Mucosa of descending colon (tissue), 3 donors: ENCODE measurements at regions not wholly inside any gene's neighbourhood (a gene's known extent, or its start where the extent isn't known, plus 50 kb on each side); places are given as distances from the start of the nearest gene placed in this dataset.

ENCODE experiments used
- ATAC-seq: fragments of 200-7000 bp; cut with Tn5 transposase; one replicate; pipeline ENCODE4 v1.9.1; 2020; ENCODE audit warnings: mild to moderate bottlenecking, moderate library complexity
- DNase-seq, 3 donors: peaks; one replicate each; pipeline ENCODE4 v3.0.0-alpha.2; 2020
- H3K36me3 ChIP-seq: fragments of 200-600 bp; one replicate; pipeline ENCODE4 v1.8.0; 2021; ENCODE audit warnings: low read depth, mild to moderate bottlenecking
- H3K4me1 ChIP-seq: fragments of 200-600 bp; one replicate; pipeline ENCODE4 v1.8.0; 2021; ENCODE audit warnings: low read depth, mild to moderate bottlenecking
- H3K4me3 ChIP-seq: fragments of 200-600 bp; one replicate; pipeline ENCODE4 v1.8.0; 2021; ENCODE audit warnings: mild to moderate bottlenecking
- H3K9me3 ChIP-seq: fragments of 200-600 bp; one replicate; pipeline ENCODE4 v1.8.0; 2021; ENCODE audit warnings: mild to moderate bottlenecking
- intact Hi-C, 2 donors: fragments of 100-400 bp; cut with DNase I in 1 of 2; cut with micrococcal nuclease in 1 of 2; formaldehyde crosslinking; loops; one replicate each; pipeline versions ENCODE4 v1.11.0 to v1.11.1; 2022; cut with DNase I, micrococcal nuclease
- TF ChIP-seq, protein P1 (sequence below): fragments of 200-600 bp; IDR thresholded peaks from one replicate; pipeline ENCODE4 v1.8.0; 2022; ENCODE audit warnings: antibody characterized with exemption, mild to moderate bottlenecking
- donor health status: DM: no; HTN: no; CAD: no; lungs with moderate emphysema.
- donor health status: DM: no; HTN: no; CAD: no.
- donor health status: DM: no; HTN: yes; CAD: no.

DNA sequence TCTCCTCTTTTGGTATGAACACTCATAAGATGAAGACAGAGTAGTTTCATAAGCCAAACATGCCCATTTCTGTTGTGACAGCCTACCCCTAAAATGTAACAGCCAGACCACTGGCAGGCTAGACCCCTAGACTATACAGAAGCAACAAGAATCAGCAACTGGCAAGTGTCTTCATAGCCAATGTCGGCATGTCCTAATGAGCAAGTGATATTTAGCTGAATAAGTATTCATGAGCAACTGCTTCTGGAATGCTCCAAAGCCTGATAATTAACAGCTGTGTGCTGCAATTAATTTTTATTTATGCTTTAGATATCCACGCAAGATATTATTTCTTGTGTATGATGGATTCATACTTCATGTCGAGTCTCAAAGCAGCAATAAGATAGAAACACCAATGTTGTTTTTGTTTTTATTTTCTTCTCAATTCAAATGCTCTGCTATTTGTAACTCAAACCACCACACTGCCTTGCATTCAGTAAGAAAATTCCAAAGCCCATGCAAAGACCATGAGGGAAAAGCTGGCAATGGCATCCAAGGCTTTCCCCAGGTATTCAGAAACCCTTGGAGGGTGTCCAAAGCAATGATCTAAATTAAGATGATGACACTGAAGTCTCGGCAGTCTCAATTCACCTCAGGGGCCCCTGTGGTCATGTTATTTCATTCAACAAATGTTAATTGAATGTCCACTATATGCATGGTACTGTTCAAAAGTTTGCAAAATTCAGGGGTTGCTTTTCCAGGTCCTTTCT is 167.7 kb upstream of the NECTIN3 start:
- no peaks in the 10 kb centered on the region for H3K36me3 ChIP-seq
- no peak for DNase-seq
- no peak for ATAC-seq
- no peak overlapping the region for H3K4me3 ChIP-seq
- intact Hi-C loops: no loop called here
- TF ChIP-seq, protein P1, sequence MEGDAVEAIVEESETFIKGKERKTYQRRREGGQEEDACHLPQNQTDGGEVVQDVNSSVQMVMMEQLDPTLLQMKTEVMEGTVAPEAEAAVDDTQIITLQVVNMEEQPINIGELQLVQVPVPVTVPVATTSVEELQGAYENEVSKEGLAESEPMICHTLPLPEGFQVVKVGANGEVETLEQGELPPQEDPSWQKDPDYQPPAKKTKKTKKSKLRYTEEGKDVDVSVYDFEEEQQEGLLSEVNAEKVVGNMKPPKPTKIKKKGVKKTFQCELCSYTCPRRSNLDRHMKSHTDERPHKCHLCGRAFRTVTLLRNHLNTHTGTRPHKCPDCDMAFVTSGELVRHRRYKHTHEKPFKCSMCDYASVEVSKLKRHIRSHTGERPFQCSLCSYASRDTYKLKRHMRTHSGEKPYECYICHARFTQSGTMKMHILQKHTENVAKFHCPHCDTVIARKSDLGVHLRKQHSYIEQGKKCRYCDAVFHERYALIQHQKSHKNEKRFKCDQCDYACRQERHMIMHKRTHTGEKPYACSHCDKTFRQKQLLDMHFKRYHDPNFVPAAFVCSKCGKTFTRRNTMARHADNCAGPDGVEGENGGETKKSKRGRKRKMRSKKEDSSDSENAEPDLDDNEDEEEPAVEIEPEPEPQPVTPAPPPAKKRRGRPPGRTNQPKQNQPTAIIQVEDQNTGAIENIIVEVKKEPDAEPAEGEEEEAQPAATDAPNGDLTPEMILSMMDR: no peak
- H3K4me1 ChIP-seq: no peaks in the 10 kb centered on the region
- H3K9me3 ChIP-seq: no peaks in the 10 kb centered on the region

DNA sequence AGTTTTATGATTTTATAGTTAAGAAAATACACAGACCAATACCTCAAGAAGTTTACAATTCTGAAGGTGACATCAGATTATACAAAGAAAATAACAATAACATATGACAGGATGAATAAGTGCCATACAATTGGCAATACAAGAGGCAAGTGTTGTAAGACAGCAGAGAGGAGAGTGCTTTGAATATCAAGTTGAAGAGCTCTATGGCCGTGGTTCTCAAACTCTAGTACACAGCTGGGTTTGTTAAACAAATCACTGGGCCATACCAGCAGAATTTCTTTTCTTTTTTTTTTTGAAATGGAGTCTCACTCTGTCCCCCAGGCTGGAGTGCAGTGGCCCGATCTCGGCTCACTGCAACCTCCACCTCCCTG is 167.1 kb upstream of the NECTIN3 start:
- ATAC-seq (no peak), DNase-seq (no peak)
- H3K4me1 ChIP-seq: no peaks in the 10 kb centered on the region
- TF ChIP-seq, protein P1: no peak
- no peaks in the 10 kb centered on the region for H3K36me3 ChIP-seq
- no peak overlapping the region for H3K4me3 ChIP-seq
- intact Hi-C loops: no loop called here
- no peaks in the 10 kb centered on the region for H3K9me3 ChIP-seq

DNA sequence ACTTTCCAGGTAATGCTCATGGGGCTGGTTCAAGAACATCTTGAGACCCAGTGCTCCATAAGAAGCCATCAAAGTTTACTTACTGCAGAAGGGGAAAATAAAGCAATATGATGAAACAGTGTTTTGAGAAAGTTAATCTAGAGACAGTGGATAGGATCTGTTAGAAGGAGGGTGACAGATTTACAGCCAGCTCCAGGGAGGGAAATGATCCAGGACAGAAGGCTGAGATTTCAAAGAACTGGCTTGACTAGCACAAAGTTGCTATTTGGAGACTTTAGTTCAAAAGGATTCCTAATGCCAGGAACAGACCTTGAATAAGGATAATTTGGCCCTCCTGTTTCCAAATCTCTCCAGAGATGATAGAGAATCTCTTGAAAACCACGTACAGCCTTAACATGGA is 166.5 kb upstream of the NECTIN3 start:
- intact Hi-C loops: no loop called here
- DNase-seq: no peak
- Histone ChIP-seq H3K4me3 (no peak overlapping the region), H3K9me3 (no peaks in the 10 kb centered on the region), H3K36me3 (no peaks in the 10 kb centered on the region), H3K4me1 (no peaks in the 10 kb centered on the region)
- no peak for ATAC-seq
- TF ChIP-seq, protein P1: no peak

DNA sequence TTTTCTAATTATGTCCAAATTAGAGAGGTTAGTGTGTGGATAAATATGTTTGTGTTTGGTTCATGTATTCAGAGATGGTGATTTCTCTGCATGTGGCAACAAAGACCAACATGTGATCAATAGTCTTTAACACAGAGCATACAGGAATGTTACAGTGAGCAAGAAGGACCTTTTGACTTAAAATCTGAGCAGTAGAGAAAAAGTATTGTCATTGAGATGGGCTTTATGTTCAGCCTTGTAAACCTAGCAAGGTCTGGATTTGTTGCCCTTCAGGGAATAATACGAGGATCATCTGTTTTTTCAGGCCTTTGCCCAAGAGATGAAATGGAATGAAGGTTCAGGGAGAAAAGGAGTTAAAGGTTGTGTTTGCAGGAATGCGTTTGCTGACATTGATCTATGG is 161.8 kb upstream of the NECTIN3 start:
- no peaks in the 10 kb centered on the region for H3K36me3 ChIP-seq
- H3K4me3 ChIP-seq: no peak overlapping the region
- intact Hi-C loops: no loop called here
- H3K4me1 ChIP-seq: no peaks in the 10 kb centered on the region
- DNase-seq (no peak), ATAC-seq (no peak)
- H3K9me3 ChIP-seq: no peaks in the 10 kb centered on the region
- TF ChIP-seq, protein P1: no peak

DNA sequence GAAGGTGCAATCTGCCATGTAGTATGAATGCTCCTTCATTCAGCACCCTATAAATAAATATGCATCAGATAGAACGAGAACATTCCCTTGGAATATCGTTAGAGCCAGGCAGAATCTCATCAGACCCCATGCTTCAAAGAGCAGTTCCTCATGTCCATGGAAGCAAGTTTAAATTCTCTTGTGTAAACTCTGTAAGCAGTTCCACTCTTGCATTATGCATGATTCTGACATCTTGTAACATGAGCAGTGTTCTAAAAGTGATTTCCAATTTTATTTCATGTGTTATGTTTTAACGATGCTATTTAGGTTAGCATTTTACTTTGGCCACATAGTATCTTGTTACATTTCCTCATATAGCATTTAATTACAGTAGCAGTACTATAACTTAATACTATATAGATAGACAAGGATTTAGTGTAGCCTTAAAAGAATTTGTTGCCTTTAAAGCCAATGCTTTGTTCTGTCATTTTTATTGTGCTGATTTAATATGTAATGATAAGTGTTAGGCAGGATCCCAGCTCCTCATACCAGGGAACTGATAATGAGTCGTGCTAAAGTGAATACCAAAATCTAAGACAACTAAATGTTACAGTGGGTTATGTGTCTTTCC is 161.2 kb upstream of the NECTIN3 start:
- ATAC-seq: no peak
- intact Hi-C loops: no loop called here
- TF ChIP-seq, protein P1: no peak

More for the DNA sequence above, 161.2 kb upstream of the NECTIN3 start:
- no peaks in the 10 kb centered on the region for H3K9me3 ChIP-seq
- no peaks in the 10 kb centered on the region for H3K36me3 ChIP-seq
- no peak overlapping the region for H3K4me3 ChIP-seq
- DNase-seq: no peak
- H3K4me1 ChIP-seq: no peaks in the 10 kb centered on the region
